OCI-LY7 (cell line): ENCODE measurements at regions not wholly inside any gene's neighbourhood (a gene's known extent, or its start where the extent isn't known, plus 50 kb on each side); places are given as distances from the start of the nearest gene placed in this dataset.

ENCODE experiments used
- EZH2phosphoT487 ChIP-seq: fragments of 200-600 bp; sonication (generic); IDR thresholded peaks from 2 replicates; pipeline ENCODE4 v1.6.1; 2018; ENCODE audit warnings: low read depth, borderline replicate concordance, mild to moderate bottlenecking, mixed run types, antibody characterized with exemption, low read length, moderate library complexity, mixed read lengths
- TF ChIP-seq, protein P1 (sequence below): fragments of 200-600 bp; sonication (generic); conservative IDR thresholded peaks from 2 replicates; pipeline ENCODE4 v1.5.1; 2014; ENCODE audit warnings: mild to moderate bottlenecking, antibody characterized with exemption, low read length, moderate library complexity, mixed read lengths

DNA sequence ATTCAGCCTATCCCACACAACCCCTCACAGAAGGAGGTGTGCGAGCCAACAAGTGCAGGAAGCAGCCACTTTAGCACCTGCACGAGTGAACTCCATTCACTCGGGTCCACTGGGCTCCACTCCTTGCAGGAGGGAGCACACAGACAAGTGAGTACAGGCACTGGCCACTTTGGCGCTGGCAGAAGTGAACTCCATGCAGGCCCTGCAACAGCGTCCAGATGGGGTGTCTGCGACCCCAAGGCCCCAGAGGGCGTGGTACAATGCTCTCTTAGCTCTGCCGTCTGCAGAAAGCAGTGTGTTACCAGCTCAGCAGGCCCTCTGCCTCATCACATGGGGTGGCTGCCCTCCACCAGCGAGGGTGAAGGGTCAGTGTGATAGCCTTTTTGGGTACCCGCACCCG lies 388.0 kb upstream of the CNTN4 start:
- TF ChIP-seq, protein P1, sequence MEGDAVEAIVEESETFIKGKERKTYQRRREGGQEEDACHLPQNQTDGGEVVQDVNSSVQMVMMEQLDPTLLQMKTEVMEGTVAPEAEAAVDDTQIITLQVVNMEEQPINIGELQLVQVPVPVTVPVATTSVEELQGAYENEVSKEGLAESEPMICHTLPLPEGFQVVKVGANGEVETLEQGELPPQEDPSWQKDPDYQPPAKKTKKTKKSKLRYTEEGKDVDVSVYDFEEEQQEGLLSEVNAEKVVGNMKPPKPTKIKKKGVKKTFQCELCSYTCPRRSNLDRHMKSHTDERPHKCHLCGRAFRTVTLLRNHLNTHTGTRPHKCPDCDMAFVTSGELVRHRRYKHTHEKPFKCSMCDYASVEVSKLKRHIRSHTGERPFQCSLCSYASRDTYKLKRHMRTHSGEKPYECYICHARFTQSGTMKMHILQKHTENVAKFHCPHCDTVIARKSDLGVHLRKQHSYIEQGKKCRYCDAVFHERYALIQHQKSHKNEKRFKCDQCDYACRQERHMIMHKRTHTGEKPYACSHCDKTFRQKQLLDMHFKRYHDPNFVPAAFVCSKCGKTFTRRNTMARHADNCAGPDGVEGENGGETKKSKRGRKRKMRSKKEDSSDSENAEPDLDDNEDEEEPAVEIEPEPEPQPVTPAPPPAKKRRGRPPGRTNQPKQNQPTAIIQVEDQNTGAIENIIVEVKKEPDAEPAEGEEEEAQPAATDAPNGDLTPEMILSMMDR: no peak
- TF ChIP-seq EZH2phosphoT487: no peak
